NCI-H1417 treated with DMSO at 0.1 percent for 48 hours (cell line): ENCODE measurements at regions not wholly inside any gene's neighbourhood (a gene's known extent, or its start where the extent isn't known, plus 50 kb on each side); places are given as distances from the start of the nearest gene placed in this dataset.

Experiments used
- DNase-seq: peaks from one replicate; lab custom pipeline; 2025; lab: John Stamatoyannopoulos, UW

DNA sequence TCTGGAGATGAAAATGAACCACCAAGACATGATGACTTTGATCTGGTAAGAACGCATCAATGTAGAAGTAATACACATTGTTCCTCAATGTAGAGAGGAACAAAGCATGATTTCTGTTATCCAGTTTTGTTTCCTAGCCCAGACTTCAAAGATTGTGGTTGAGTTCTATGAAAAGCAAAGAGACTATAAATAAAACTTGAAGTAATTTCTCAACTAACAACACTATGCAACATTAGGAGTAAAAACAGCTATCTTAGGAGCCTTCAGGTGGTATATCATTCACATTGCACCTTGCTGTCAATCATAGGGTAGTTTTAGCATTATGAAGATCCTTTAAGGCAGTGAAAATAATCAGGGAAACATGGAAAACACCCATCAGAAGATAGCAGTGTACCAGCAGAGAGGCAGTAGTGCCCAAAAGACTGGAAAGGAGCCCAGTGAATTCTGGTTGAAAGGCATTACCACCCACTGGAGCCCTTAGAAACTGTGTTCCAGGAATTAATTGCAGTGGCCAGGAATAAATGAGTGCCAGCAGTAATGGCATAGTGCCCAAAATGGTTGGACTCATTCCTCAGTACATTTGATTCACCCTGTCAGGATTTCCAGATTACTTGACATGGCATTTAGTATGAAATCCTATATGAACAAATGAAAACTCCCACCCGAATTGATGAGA is 300.7 kb upstream of the CXXC4 start:
- DNase-seq = no peak

- no peak for DNase-seq
Measured at GRCh38 chr4:104811727-104812126, 317.0 kb upstream of the CXXC4 start.

- no peak for DNase-seq
Measured at GRCh38 chr4:104815665-104816064, 321.0 kb upstream of the CXXC4 start.

- no peak for DNase-seq
Measured at GRCh38 chr4:104818579-104818978, 323.9 kb upstream of the CXXC4 start.

DNA sequence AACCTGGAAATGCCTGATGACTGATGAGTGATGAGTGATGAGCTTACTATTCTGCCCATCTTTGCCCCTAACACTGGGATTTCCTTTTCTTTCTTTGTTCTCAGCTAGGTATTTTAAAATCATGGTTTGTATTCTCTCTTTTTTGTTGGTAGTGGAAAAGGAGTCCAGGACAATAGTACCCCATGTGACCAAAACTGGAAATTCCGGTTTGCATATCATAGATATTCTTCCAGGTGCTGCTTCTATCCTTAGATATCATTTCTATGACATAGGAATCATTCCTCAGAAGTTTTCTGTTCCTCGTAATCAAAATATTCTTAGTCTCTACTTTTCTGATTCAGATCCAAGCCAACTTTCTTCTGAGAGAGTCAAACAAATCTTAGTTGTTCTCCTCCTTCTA is 320.5 kb upstream of the TET2 start:
- DNase-seq = no peak

DNA sequence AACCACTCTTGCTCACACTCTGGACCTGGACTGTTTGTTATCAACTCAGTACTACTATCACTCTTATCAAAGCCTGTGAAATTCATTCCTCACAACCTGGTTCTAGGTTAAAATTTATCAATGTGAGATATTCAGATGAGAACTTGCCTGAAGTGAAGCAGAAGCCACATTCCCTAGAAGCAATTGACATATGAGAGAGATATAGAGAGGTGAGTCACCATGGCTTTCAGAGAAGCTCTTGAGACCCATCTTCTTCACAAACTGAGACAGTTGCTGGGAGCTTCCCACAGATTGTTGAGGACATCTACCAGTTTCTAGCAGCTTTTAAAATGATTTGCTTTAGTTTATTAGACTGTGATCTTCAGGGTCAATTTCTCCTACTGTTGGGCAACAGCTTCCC is 316.9 kb upstream of the TET2 start:
- DNase-seq = no peak

- DNase-seq = no peak
Measured at GRCh38 chr4:104848597-104849225, 298.0 kb upstream of the TET2 start.

GRCh38 chr4:104859601-104860237 is 287.0 kb upstream of the TET2 start:
- no peak for DNase-seq

- peak; percentile 37 for DNase-seq
Measured at GRCh38 chr4:104860238-104861123, 286.2 kb upstream of the TET2 start.

DNA sequence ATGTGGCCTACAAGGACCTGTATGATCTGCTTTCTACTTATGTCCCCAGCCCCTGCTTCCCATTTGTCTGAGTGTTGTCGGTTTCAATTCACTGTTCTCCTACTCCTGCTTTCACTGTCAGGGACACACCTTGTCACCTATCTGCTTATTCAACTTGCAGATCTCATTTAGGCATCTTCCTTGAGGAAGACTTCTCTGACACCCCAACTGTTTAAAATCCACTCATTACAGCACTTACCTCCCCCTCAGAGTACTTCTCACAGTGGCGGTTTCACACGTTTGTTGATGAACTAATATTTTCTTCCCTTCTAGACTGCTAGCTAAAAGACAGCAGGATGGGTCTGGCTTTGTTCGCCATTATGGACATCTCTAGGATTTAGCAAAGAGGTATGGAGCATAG is 279.9 kb upstream of the TET2 start:
- no peak for DNase-seq

- DNase-seq = no peak
Measured at GRCh38 chr4:104868533-104868932, 278.1 kb upstream of the TET2 start.

GRCh38 chr4:104868958-104869357 is 277.7 kb upstream of the TET2 start:
- DNase-seq = no peak

DNA sequence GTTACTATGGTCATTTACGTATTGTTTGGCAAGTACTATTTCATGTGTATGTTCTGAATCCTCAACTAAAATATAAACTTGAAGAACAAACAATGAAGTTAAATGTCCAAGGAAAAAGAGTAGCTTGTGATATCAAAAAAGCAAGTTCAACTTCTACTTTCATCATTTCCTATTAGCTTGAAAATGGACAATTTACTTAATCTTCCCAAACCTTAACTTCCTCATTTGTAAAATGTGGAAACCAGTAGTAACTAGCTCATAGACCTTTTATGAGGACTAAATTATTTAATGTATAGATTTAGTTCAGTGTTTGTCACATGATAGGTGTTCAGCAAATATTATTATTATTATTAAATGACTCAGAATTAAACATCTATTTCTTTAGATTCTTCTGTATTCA is 276.8 kb upstream of the TET2 start:
- no peak for DNase-seq

DNA sequence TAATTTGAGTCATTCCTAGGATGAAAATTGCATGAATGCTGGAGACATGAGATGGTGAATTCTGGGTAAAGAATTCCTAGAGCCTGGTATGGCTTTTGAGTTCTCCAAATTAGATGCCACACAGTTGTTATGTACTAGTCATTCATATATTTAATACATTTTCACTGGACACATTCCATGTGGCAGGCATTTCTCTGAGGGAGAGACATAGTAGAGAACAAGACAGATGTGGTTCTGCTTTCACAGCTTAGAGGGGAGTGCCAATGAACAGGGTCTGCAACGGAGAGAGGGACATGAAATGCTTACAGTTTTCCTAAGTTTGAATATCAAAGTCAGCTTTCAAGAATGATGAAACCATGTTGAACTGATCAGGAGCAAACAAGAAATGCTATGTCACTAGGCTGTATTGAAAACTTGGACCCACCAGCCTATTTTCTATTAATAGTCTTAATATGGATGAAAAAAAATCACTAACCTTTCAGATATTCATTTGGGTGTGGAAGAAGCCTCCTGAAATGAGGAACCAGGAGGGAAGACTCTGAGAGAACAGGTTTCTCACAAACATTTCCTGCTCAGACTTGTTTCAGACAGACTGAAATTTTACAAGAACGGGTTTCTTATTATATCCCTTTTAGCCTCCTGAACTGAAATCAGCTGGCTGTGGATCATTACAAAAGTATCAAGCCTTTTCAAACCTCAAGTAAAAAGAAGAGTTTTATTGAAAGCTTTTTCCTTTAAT is 276.0 kb upstream of the TET2 start:
- DNase-seq = no peak

DNA sequence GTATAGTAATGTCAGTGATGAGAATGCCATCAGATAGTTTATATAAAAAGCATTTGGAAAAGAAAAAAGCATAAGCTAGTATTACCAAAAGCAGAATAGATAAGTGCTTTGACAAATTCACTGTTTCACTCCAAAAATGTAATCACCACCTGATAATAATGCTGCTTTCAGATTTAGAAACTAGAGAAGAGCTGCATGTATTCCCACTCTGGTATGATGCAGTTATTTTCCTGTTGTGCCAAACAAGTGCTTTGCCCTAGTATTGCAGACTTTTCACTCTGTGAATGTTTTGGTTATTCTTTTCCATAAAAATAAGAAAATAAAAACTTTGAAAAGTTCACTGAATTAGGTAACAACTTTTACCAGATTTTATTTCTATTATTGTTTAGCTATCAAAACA is 267.7 kb upstream of the TET2 start:
- DNase-seq = no peak

GRCh38 chr4:104879367-104879766 is 267.3 kb upstream of the TET2 start:
- no peak for DNase-seq

DNA sequence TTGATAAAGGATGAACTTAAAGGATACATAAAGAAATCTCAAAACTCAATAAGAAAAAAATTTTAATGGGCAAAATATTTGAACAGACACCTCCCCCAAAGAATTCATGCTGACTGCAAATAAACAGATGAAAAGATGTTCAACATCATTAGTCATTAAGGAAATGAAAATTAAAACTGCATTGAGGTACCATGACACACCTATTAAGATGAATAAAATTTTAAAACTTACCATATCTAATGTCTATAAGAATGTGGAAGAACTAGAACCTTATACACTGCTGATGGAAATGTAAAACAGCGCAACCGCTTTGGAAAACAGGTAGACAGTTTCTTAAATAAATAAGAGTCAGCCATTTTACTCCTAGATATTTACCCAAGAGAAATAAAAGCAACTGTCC is 266.8 kb upstream of the TET2 start:
- no peak for DNase-seq

GRCh38 chr4:104881136-104881886 is 265.4 kb upstream of the TET2 start:
- DNase-seq = no peak

- no peak for DNase-seq
Measured at GRCh38 chr4:104890598-104891275, 255.9 kb upstream of the TET2 start.
